SK-N-SH (cell line): ENCODE measurements at regions not wholly inside any gene's neighbourhood (a gene's known extent, or its start where the extent isn't known, plus 50 kb on each side); places are given as distances from the start of the nearest gene placed in this dataset.

Source experiments
- CTCF ChIA-PET: fragments of 300-600, 350-600 bp; formaldehyde crosslinking; extraction: SDS; loops from one replicate; lab custom pipeline; 2021; lab: Yijun Ruan, JAX
- POLR2A ChIA-PET: fragments of 350-600 bp; sonication (Branson Sonifier 250); formaldehyde crosslinking; extraction: SDS; loops from one replicate; lab custom pipeline; 2020; ENCODE audit warnings: antibody characterized with exemption, inconsistent platforms; lab: Yijun Ruan, JAX
- DNase-seq: peaks from one replicate; pipeline ENCODE4 v3.0.0; 2012
- H2AFZ ChIP-seq: fragments of 200-600 bp; sonication (generic); 2 replicates; pipeline ENCODE4 v1.8.1; 2016; ENCODE audit warnings: antibody characterized with exemption, mild to moderate bottlenecking, low read depth
- H3F3A ChIP-seq: fragments of 200-600 bp; sonication (generic); replicated peaks from 2 replicates; pipeline ENCODE3; 2016; ENCODE audit warnings: antibody characterized with exemption, mild to moderate bottlenecking; ENCODE audit not compliant: insufficient read depth
- H3K27ac ChIP-seq, 2 experiments: fragments of 200-500 bp in 1 of 2; fragments of 200-600 bp in 1 of 2; sonication (Bioruptor generic) in 1 of 2; sonication (generic), shearing (Covaris generic) in 1 of 2; 2 replicates each; pipeline versions ENCODE4 v1.5.1 to v1.6.1; 2014 to 2016; ENCODE audit warnings: low read depth in 2 of 2, inconsistent platforms in 1 of 2, low read length in 1 of 2, mild to moderate bottlenecking in 1 of 2, mixed read lengths in 1 of 2
- H3K27me3 ChIP-seq: fragments of 200-600 bp; sonication (generic), shearing (Covaris generic); 2 replicates; pipeline ENCODE4 v1.6.1; 2016; ENCODE audit warnings: mixed run types; ENCODE audit not compliant: insufficient read depth
- H3K36me3 ChIP-seq, 2 experiments: fragments of 200-500 bp in 1 of 2; fragments of 200-600 bp in 1 of 2; sonication (Bioruptor generic) in 1 of 2; sonication (generic) in 1 of 2; replicated peaks in 1 of 2; 2 replicates each; pipeline versions ENCODE3 to v1.5.1; 2014 to 2016; ENCODE audit warnings: low read length in 1 of 2, mild to moderate bottlenecking in 1 of 2; ENCODE audit not compliant: insufficient read depth in 2 of 2, control insufficient read depth in 1 of 2
- H3K4me1 ChIP-seq, 2 experiments: fragments of 200-500 bp in 1 of 2; fragments of 200-600 bp in 1 of 2; sonication (Bioruptor generic) in 1 of 2; sonication (generic), shearing (Covaris generic) in 1 of 2; 2 replicates each; pipeline versions ENCODE4 v1.5.1 to v1.6.1; 2014 to 2016; ENCODE audit warnings: low read depth in 1 of 2, low read length in 1 of 2, mixed run types in 1 of 2; ENCODE audit not compliant: insufficient read depth in 2 of 2, control insufficient read depth in 1 of 2
- H3K4me2 ChIP-seq: fragments of 200-600 bp; sonication (generic), shearing (Covaris generic); 2 replicates; pipeline ENCODE4 v1.6.1; 2017; ENCODE audit warnings: mixed run types
- H3K4me3 ChIP-seq, 2 experiments: fragments of 200-500 bp in 1 of 2; fragments of 200-600 bp in 1 of 2; sonication (Bioruptor generic) in 1 of 2; sonication (generic), shearing (Covaris generic) in 1 of 2; 2 replicates each; pipeline versions ENCODE4 v1.5.1 to v1.8.1; 2014 to 2016; ENCODE audit warnings: low read depth in 2 of 2, inconsistent platforms in 1 of 2, low read length in 1 of 2, mild to moderate bottlenecking in 1 of 2, mixed read lengths in 1 of 2, moderate library complexity in 1 of 2
- H3K79me2 ChIP-seq: fragments of 200-600 bp; sonication (generic); 2 replicates; pipeline ENCODE4 v1.8.1; 2017; ENCODE audit warnings: mild to moderate bottlenecking; ENCODE audit not compliant: insufficient read depth
- H3K9ac ChIP-seq: fragments of 200-600 bp; sonication (generic); 2 replicates; pipeline ENCODE4 v1.6.1; 2017; ENCODE audit warnings: mixed run types
- H3K9me2 ChIP-seq: fragments of 200-600 bp; sonication (generic); 2 replicates; pipeline ENCODE4 v1.6.1; 2017; ENCODE audit warnings: mixed run types
- H3K9me3 ChIP-seq: fragments of 200-600 bp; sonication (generic); 2 replicates; pipeline ENCODE4 v1.6.1; 2017; ENCODE audit warnings: mixed run types, mild to moderate bottlenecking, moderate library complexity
- H4K20me1 ChIP-seq: fragments of 200-600 bp; sonication (generic); 2 replicates; pipeline ENCODE4 v1.6.1; 2017; ENCODE audit warnings: mild to moderate bottlenecking, mixed run types; ENCODE audit not compliant: insufficient read depth
- CTCF ChIP-seq: fragments of 200-600 bp; sonication (generic); IDR thresholded peaks from 2 replicates; pipeline ENCODE4 v1.6.1; 2017; ENCODE audit warnings: antibody characterized with exemption, mild to moderate bottlenecking, moderate library complexity
- FOXJ3 ChIP-seq: sonication (generic); formaldehyde crosslinking; IDR thresholded peaks from 2 replicates; pipeline ENCODE4 v1.5.1; 2020; ENCODE audit warnings: mild to moderate bottlenecking, missing genetic modification reagents
- FOXM1 ChIP-seq: IDR thresholded peaks from 2 replicates; pipeline ENCODE4 v1.4.0; 2012; ENCODE audit warnings: low read depth, mild to moderate bottlenecking
- GABPA ChIP-seq: IDR thresholded peaks from 2 replicates; pipeline ENCODE4 v1.4.0; 2012; ENCODE audit warnings: low read depth, mild to moderate bottlenecking
- GATA2 ChIP-seq: sonication (generic); formaldehyde crosslinking; IDR thresholded peaks from 2 replicates; pipeline ENCODE4 v1.5.0; 2020; ENCODE audit warnings: mild to moderate bottlenecking, missing genetic modification reagents
- JUND ChIP-seq: IDR thresholded peaks from 2 replicates; pipeline ENCODE4 v1.4.0; 2012
- NRF1 ChIP-seq: IDR thresholded peaks from 2 replicates; pipeline ENCODE4 v1.6.1; 2012; ENCODE audit warnings: low read depth, mild to moderate bottlenecking, low read length
- PBX3 ChIP-seq: IDR thresholded peaks from 2 replicates; pipeline ENCODE4; 2012
- POLR2AphosphoS5 ChIP-seq: IDR thresholded peaks from 2 replicates; pipeline ENCODE4 v1.6.1; 2012; ENCODE audit warnings: low read depth, low read length
- RFX5 ChIP-seq: IDR thresholded peaks from 2 replicates; pipeline ENCODE4 v1.6.1; 2012; ENCODE audit warnings: mild to moderate bottlenecking, improper control_type of control experiment, low read length
- RXRA ChIP-seq: IDR thresholded peaks from 2 replicates; pipeline ENCODE4 v1.4.0; 2012; ENCODE audit warnings: low read depth, mild to moderate bottlenecking, borderline replicate concordance
- SMC3 ChIP-seq: IDR thresholded peaks from 2 replicates; pipeline ENCODE4 v1.6.1; 2012; ENCODE audit warnings: low read depth, low read length, improper control_type of control experiment
- TCF12 ChIP-seq: IDR thresholded peaks from 2 replicates; pipeline ENCODE4 v1.4.0; 2012
- USF1 ChIP-seq: IDR thresholded peaks from 2 replicates; pipeline ENCODE4 v1.4.0; 2012; ENCODE audit warnings: low read depth, borderline replicate concordance
- USF2 ChIP-seq: fragments of 150-350 bp; IDR thresholded peaks from 2 replicates; pipeline ENCODE4 v1.6.1; 2017; ENCODE audit warnings: antibody characterized with exemption, low read length, low read depth, borderline replicate concordance
- ZBTB33 ChIP-seq: IDR thresholded peaks from 2 replicates; pipeline ENCODE4 v1.4.0; 2012; ENCODE audit warnings: low read depth, borderline replicate concordance
- WGBS: methylation state at CpG from one replicate; pipeline ENCODE4 v1.1.6; 2017; ENCODE audit warnings: low lambda C conversion rate; 5-methylcytosine and 5-hydroxymethylcytosine counted together

- Histone ChIP-seq H3K27me3 (no peaks in the 10 kb centered on the region), H3K9me3 (no peaks in the 10 kb centered on the region), H3K36me3 (no peaks in the 10 kb centered on the region), H3F3A (no peaks in the 10 kb centered on the region), H3K79me2 (no peaks in the 10 kb centered on the region), H3K4me1 (no peaks in the 10 kb centered on the region; a peak in 1 of 4 replicates), H2AFZ (no peak overlapping the region), H3K27ac (no peak overlapping the region)
- DNase-seq, result no peak
- WGBS, result 81% methylated on average over 3 of the region's 3 CpGs
- CTCF ChIA-PET, result interaction anchor here (5.0 kb wide), 1 partner anchor 14 kb away, joined by 21 read pairs; no protein-coding TSS in a partner anchor
- TF ChIP-seq NRF1 (no peak), USF1 (no peak), RXRA (no peak), JUND (no peak), RFX5 (no peak), PBX3 (no peak), CTCF (no peak), FOXM1 (no peak), POLR2AphosphoS5 (no peak), ZBTB33 (no peak), GATA2 (CRISPR knock-in tag) (no peak), SMC3 (no peak), FOXJ3 (CRISPR knock-in tag) (no peak), TCF12 (no peak), GABPA (no peak), USF2 (no peak)
- TF ChIP-seq, all 33 proteins: peak for 0
- no peaks in the 10 kb centered on the region for H4K20me1 ChIP-seq
- POLR2A ChIA-PET, result no interaction called here
- no peak overlapping the region for H3K4me2 ChIP-seq
- no peak overlapping the region for H3K9ac ChIP-seq
- no peaks in the 10 kb centered on the region for H3K9me2 ChIP-seq
- no peak overlapping the region for H3K4me3 ChIP-seq
Measured at GRCh38 chr18:43635397-43635796, 358.1 kb upstream of the SYT4 start.
